Smooth muscle cell (in vitro differentiated cells): ENCODE measurements at regions not wholly inside any gene's neighbourhood (a gene's known extent, or its start where the extent isn't known, plus 50 kb on each side); places are given as distances from the start of the nearest gene placed in this dataset.

Experiments
- DNase-seq: peaks from one replicate; lab custom pipeline; 2025; ENCODE audit not compliant: unreplicated experiment; lab: John Stamatoyannopoulos, UW
- H2AFZ ChIP-seq: fragments of 200-600 bp; sonication (generic); 2 replicates; pipeline ENCODE4 v1.6.0; 2016; ENCODE audit warnings: antibody characterized with exemption, low read depth, mild to moderate bottlenecking
- H3F3A ChIP-seq: fragments of 200-600 bp; sonication (generic); 2 replicates; pipeline ENCODE4 v1.6.0; 2017; ENCODE audit warnings: antibody characterized with exemption, low read depth
- H3K27ac ChIP-seq: fragments of 200-600 bp; sonication (generic); 2 replicates; pipeline ENCODE4 v1.5.1; 2016; ENCODE audit warnings: low read depth, mild to moderate bottlenecking
- H3K27me3 ChIP-seq: fragments of 200-600 bp; sonication (generic); 2 replicates; pipeline ENCODE4 v1.6.1; 2016; ENCODE audit warnings: low read depth, mild to moderate bottlenecking
- H3K36me3 ChIP-seq: fragments of 200-600 bp; sonication (generic); 2 replicates; pipeline ENCODE4 v1.5.1; 2016; ENCODE audit warnings: low read depth
- H3K4me1 ChIP-seq: fragments of 200-600 bp; sonication (generic); 2 replicates; pipeline ENCODE4 v1.5.1; 2016; ENCODE audit warnings: low read depth
- H3K4me2 ChIP-seq: fragments of 200-600 bp; sonication (generic); 2 replicates; pipeline ENCODE4 v1.6.0; 2016; ENCODE audit warnings: mild to moderate bottlenecking
- H3K4me3 ChIP-seq: fragments of 200-600 bp; sonication (generic); 2 replicates; pipeline ENCODE4 v1.5.1; 2016; ENCODE audit warnings: mild to moderate bottlenecking
- H3K79me2 ChIP-seq: fragments of 200-600 bp; sonication (generic); 2 replicates; pipeline ENCODE4 v1.6.0; 2016; ENCODE audit warnings: low read depth, mild to moderate bottlenecking
- H3K9ac ChIP-seq: fragments of 200-600 bp; sonication (generic); 2 replicates; pipeline ENCODE4 v1.6.0; 2016; ENCODE audit warnings: low read depth
- H3K9me3 ChIP-seq: fragments of 200-600 bp; sonication (generic); replicated peaks from 2 replicates; pipeline ENCODE4 v1.5.1; 2016; ENCODE audit warnings: low read depth
- H4K20me1 ChIP-seq: fragments of 200-600 bp; sonication (generic); 2 replicates; pipeline ENCODE4 v1.6.0; 2016; ENCODE audit warnings: low read depth
- WGBS: methylation state at CpG from one replicate; pipeline ENCODE4 v1.1.7; 2016; ENCODE audit warnings: low lambda C conversion rate; 5-methylcytosine and 5-hydroxymethylcytosine counted together
- TF ChIP-seq, protein P1 (sequence below): fragments of 200-600 bp; sonication (generic); IDR thresholded peaks from 2 replicates; pipeline ENCODE4 v1.5.1; 2017; ENCODE audit warnings: borderline replicate concordance, mild to moderate bottlenecking, antibody characterized with exemption; ENCODE audit not compliant: insufficient read depth, poor library complexity, severe bottlenecking

DNA sequence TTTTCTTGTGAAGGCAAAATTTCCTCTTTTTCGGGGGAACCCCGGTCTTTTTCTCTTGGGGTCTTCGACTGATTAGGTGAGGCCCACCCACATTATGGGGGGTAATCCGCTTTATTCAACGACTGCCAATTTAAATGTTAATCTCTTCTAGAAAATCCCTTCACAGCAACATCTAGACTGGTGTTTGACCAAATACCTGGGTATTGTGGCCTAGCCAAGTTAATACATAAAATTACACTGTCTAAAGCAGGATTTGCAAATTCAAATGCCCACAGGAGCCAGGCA, 170.0 kb upstream of the FOXN3 start:
- H3K4me3 ChIP-seq, result no peak overlapping the region
- H3K4me1 ChIP-seq, result no peaks in the 10 kb centered on the region
- H3K9ac ChIP-seq, result no peak overlapping the region
- TF ChIP-seq, protein P1, sequence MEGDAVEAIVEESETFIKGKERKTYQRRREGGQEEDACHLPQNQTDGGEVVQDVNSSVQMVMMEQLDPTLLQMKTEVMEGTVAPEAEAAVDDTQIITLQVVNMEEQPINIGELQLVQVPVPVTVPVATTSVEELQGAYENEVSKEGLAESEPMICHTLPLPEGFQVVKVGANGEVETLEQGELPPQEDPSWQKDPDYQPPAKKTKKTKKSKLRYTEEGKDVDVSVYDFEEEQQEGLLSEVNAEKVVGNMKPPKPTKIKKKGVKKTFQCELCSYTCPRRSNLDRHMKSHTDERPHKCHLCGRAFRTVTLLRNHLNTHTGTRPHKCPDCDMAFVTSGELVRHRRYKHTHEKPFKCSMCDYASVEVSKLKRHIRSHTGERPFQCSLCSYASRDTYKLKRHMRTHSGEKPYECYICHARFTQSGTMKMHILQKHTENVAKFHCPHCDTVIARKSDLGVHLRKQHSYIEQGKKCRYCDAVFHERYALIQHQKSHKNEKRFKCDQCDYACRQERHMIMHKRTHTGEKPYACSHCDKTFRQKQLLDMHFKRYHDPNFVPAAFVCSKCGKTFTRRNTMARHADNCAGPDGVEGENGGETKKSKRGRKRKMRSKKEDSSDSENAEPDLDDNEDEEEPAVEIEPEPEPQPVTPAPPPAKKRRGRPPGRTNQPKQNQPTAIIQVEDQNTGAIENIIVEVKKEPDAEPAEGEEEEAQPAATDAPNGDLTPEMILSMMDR, result no peak
- no peaks in the 10 kb centered on the region for H3K9me3 ChIP-seq
- no peaks in the 10 kb centered on the region for H3K36me3 ChIP-seq
- no peak overlapping the region for H3K27ac ChIP-seq
- H2AFZ ChIP-seq, result no peak overlapping the region
- whole genome bisulfite sequencing, result 96% methylated on average over 5 of the region's 5 CpGs
- no peaks in the 10 kb centered on the region for H3K27me3 ChIP-seq
- no peak overlapping the region for H3K4me2 ChIP-seq
- DNase-seq, result no peak
- H3F3A ChIP-seq, result no peaks in the 10 kb centered on the region
- H4K20me1 ChIP-seq, result no peaks in the 10 kb centered on the region
- no peaks in the 10 kb centered on the region for H3K79me2 ChIP-seq

DNA sequence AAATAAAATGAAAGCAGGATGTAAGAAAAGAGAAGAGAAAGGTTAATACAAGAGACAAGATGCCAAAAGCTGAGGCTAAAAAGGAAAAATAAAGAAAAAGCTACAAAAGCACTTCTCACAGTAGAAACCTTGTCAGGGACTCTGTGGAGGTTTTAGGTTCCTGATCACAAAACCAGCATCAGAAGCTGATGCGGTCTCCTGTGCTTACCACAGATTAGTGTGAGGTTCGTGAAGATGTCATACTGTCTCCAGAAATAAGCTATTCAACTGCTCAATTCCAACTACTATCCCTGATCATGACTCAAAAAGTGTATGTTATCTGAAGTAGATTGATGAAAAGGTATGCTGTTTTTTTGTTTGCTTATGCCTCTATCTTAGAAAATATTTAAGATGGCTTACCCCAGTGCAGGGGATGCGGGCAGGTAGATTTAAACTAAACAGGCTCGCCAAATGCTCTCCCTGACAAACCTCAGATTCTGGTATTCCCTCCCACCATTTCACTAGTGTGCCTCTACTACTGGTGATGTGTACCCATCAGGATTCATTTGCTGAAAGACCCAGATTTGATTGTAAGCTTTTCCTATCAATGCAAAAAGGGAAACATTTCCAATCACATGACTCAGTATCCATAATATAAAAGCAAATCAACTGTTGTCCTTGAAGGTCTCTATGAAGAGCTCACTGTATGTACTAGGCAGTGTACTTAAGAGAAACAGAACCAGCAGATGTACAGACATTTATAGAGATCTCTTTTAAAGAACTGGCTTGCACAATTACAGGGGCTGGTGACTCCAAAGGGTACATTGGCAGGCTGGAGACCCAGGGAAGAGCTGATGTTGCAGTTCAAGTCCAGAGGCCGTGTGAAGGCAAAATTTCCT, 169.5 kb upstream of the FOXN3 start:
- H3K27ac ChIP-seq, result no peak overlapping the region
- no peaks in the 10 kb centered on the region for H3K79me2 ChIP-seq
- H2AFZ ChIP-seq, result no peak overlapping the region
- H3K9ac ChIP-seq, result no peak overlapping the region
- H3K4me1 ChIP-seq, result no peaks in the 10 kb centered on the region
- WGBS, result 94% methylated on average over 5 of the region's 5 CpGs
- no peak overlapping the region for H3K4me3 ChIP-seq
- TF ChIP-seq, protein P1, result no peak
- no peaks in the 10 kb centered on the region for H3K36me3 ChIP-seq
- no peak overlapping the region for H3K4me2 ChIP-seq
- no peaks in the 10 kb centered on the region for H3K27me3 ChIP-seq
- no peaks in the 10 kb centered on the region for H4K20me1 ChIP-seq
- no peak for DNase-seq
- no peaks in the 10 kb centered on the region for H3K9me3 ChIP-seq
- H3F3A ChIP-seq, result no peaks in the 10 kb centered on the region

DNA sequence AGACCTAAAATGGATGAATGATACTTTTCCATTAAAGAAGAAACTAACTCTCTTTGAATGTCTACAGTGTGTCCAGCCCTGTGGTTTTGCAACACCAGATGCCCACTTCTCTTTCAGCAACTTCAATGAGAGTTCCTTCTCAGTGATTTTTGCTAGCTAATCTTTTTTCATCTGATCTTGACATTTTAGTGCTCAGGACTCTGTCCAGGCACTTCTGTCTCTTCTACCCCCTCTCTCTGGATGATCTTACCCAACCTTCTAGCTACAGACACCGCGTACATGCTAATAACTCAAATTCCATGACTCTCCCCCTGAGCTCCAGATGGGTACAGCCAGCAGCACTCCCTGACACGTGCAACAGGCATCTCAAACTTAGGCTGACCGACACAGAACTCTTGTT, 161.1 kb upstream of the FOXN3 start:
- Histone ChIP-seq H2AFZ (no peak overlapping the region), H3K4me2 (no peak overlapping the region), H3K4me1 (peaks cover 6% of the 10 kb centered on the region), H3K27me3 (no peaks in the 10 kb centered on the region), H3K9ac (no peak overlapping the region), H3K79me2 (no peaks in the 10 kb centered on the region), H3K4me3 (no peak overlapping the region), H3K27ac (no peak overlapping the region), H3K36me3 (no peaks in the 10 kb centered on the region), H4K20me1 (peaks cover 7% of the 10 kb centered on the region), H3K9me3 (no peaks in the 10 kb centered on the region), H3F3A (no peaks in the 10 kb centered on the region)
- 21% methylated on average over 4 of the region's 4 CpGs for WGBS
- no peak for DNase-seq
- TF ChIP-seq, protein P1, result no peak

DNA sequence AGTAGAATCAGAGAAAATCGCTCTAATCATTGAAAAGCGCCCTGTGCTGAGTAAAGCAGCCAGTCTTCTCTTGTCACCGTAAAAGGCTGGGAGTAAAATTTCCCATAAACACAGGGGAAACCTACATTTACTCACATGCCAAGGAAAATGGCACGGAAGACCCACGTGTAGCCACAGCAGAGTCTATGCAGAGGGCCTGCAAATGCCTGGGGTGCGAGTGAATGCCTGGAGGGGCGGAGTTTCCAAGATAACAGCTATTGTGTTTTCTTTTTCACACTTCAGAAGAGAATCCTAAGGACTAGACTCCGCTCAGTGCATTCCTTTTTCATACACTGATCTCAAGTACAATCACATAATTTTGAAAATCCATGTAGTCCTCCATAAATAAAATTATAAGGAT, 159.9 kb upstream of the FOXN3 start:
- Histone ChIP-seq H3K4me1 (peaks cover 6% of the 10 kb centered on the region), H2AFZ (no peak overlapping the region), H3K27ac (no peak overlapping the region), H3K9ac (no peak overlapping the region), H3K4me3 (no peak overlapping the region), H3K36me3 (no peaks in the 10 kb centered on the region), H3K4me2 (no peak overlapping the region), H3K9me3 (no peaks in the 10 kb centered on the region), H3K27me3 (no peaks in the 10 kb centered on the region), H4K20me1 (peaks cover 7% of the 10 kb centered on the region), H3F3A (no peaks in the 10 kb centered on the region), H3K79me2 (no peaks in the 10 kb centered on the region)
- DNase-seq, result no peak
- TF ChIP-seq, protein P1, result no peak
- WGBS, result 43% methylated on average over 8 of the region's 8 CpGs
